ENCODE measurements at regions not wholly inside any gene's neighbourhood (a gene's known extent, or its start where the extent isn't known, plus 50 kb on each side); places are given as distances from the start of the nearest gene placed in this dataset.

- TF ChIP-seq CREB5 (CRISPR knock-in tag; IDR thresholded peaks at IDR 0.05; ENCODE audit: low read depth) (no peak), GLIS3 (CRISPR knock-in tag; IDR thresholded peaks at IDR 0.05) (no peak), OSR1 (CRISPR knock-in tag; IDR thresholded peaks at IDR 0.05) (no peak), ZFP30 (CRISPR knock-in tag; IDR thresholded peaks at IDR 0.05) (no peak), ESRRG (CRISPR knock-in tag; IDR thresholded peaks at IDR 0.05) (no peak), SNAI2 (CRISPR knock-in tag; IDR thresholded peaks at IDR 0.05) (no peak), ISL1 (CRISPR knock-in tag; IDR thresholded peaks at IDR 0.05) (no peak), PATZ1 (CRISPR knock-in tag; IDR thresholded peaks at IDR 0.05; ENCODE audit: borderline replicate concordance) (no peak), TSHZ2 (CRISPR knock-in tag; IDR thresholded peaks at IDR 0.05) (no peak), TCF4 (CRISPR knock-in tag; IDR thresholded peaks at IDR 0.05; ENCODE audit: borderline replicate concordance) (no peak), PPARA (CRISPR knock-in tag; IDR thresholded peaks at IDR 0.05; ENCODE audit: borderline replicate concordance) (no peak)
Measured at GRCh38 chr1:62373221-62373620, 54.0 kb upstream of the KANK4 start.
